Endothelial cell (in vitro differentiated cells): ENCODE measurements at regions not wholly inside any gene's neighbourhood (a gene's known extent, or its start where the extent isn't known, plus 50 kb on each side); places are given as distances from the start of the nearest gene placed in this dataset.

Experiments used
- DNase-seq: peaks from one replicate; pipeline ENCODE4 v3.0.0; 2021; ENCODE audit warnings: low spot score
- H3K27ac Mint-ChIP-seq: one replicate; pipeline ENCODE4 v1.8.0; 2021; ENCODE audit warnings: mixed read lengths, inconsistent platforms; ENCODE audit not compliant: unreplicated experiment
- H3K27me3 Mint-ChIP-seq: one replicate; pipeline ENCODE4 v1.8.0; 2021; ENCODE audit warnings: mild to moderate bottlenecking, moderate library complexity, mixed read lengths, inconsistent platforms; ENCODE audit not compliant: unreplicated experiment
- H3K36me3 Mint-ChIP-seq: one replicate; pipeline ENCODE4 v1.8.0; 2021; ENCODE audit warnings: mild to moderate bottlenecking, low read depth, mixed read lengths, inconsistent platforms; ENCODE audit not compliant: unreplicated experiment
- H3K4me1 Mint-ChIP-seq: one replicate; pipeline ENCODE4 v1.8.0; 2021; ENCODE audit warnings: mild to moderate bottlenecking, mixed read lengths, inconsistent platforms; ENCODE audit not compliant: unreplicated experiment
- H3K4me3 Mint-ChIP-seq: one replicate; pipeline ENCODE4 v1.8.0; 2021; ENCODE audit warnings: mild to moderate bottlenecking, mixed read lengths, inconsistent platforms; ENCODE audit not compliant: unreplicated experiment
- H3K9me3 Mint-ChIP-seq: one replicate; pipeline ENCODE4 v1.8.0; 2021; ENCODE audit warnings: mixed read lengths, inconsistent platforms; ENCODE audit not compliant: unreplicated experiment
- TF ChIP-seq, protein P1 (sequence below): fragments of 200-600 bp; sonication (generic); IDR thresholded peaks from one replicate; pipeline ENCODE4 v1.5.0; 2021; ENCODE audit warnings: antibody characterized with exemption; ENCODE audit not compliant: unreplicated experiment

DNA sequence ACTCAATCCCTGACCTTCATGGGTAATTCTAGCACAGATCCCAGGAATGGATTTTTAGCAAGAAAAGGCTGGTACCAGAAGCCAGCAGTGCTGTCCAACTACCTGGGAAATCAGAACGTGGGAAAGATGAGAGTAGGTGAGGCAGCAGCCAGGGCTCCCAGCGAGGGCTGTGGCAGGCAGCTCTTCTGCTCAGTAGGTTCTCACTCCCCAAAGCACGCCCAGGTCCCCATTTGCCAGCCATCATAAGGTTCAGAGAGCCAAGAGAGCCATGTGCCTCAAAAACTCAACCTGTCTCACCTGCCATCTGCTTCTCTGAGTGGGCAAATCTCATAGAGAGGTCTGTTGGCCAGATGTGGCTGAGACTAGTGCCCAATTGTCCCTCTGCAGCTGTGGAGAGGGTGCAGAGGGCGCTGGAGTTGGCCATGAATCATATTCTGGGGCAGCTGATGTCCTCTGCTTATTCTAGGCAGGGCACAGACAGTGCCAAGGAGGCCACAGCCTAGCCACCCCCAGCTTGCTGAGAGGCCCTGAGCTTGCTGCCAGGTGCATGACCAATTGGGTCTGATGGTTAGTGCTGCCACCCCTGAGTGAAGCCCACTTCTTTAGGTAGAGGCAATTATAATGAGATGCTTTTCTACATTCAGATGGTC is 81.7 kb upstream of the GATB start:
- Mint-ChIP-seq H3K36me3 (no peaks in the 10 kb centered on the region), H3K9me3 (no peaks in the 10 kb centered on the region), H3K4me3 (no peak overlapping the region), H3K4me1 (no peaks in the 10 kb centered on the region), H3K27ac (no peak overlapping the region), H3K27me3 (peaks cover 3% of the 10 kb centered on the region)
- TF ChIP-seq, protein P1, sequence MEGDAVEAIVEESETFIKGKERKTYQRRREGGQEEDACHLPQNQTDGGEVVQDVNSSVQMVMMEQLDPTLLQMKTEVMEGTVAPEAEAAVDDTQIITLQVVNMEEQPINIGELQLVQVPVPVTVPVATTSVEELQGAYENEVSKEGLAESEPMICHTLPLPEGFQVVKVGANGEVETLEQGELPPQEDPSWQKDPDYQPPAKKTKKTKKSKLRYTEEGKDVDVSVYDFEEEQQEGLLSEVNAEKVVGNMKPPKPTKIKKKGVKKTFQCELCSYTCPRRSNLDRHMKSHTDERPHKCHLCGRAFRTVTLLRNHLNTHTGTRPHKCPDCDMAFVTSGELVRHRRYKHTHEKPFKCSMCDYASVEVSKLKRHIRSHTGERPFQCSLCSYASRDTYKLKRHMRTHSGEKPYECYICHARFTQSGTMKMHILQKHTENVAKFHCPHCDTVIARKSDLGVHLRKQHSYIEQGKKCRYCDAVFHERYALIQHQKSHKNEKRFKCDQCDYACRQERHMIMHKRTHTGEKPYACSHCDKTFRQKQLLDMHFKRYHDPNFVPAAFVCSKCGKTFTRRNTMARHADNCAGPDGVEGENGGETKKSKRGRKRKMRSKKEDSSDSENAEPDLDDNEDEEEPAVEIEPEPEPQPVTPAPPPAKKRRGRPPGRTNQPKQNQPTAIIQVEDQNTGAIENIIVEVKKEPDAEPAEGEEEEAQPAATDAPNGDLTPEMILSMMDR: no peak
- no peak for DNase-seq

DNA sequence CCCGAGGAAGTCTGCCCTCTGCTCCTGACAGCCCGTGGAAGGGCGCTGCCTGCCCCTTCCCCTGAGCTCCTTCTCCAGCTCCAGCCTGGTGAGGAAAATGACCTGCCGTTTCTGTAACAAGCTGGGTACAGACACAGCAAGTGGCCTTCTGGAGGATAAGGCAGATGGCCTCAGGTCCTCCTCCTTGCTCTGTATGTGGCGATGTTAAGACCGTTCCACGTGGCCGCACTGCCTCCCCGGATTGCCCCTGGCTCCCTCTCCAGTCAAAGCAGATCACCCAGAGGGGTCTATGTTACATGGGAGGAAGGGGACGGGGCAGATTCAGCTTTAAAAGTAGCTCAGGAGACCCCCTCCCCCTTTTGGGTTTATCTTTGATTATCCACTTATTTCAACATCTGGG is 80.3 kb upstream of the GATB start:
- H3K27me3 Mint-ChIP-seq: peaks cover 3% of the 10 kb centered on the region
- no peak overlapping the region for H3K27ac Mint-ChIP-seq
- no peaks in the 10 kb centered on the region for H3K4me1 Mint-ChIP-seq
- H3K4me3 Mint-ChIP-seq: no peak overlapping the region
- H3K9me3 Mint-ChIP-seq: no peaks in the 10 kb centered on the region
- no peaks in the 10 kb centered on the region for H3K36me3 Mint-ChIP-seq
- TF ChIP-seq, protein P1: no peak
- no peak for DNase-seq

DNA sequence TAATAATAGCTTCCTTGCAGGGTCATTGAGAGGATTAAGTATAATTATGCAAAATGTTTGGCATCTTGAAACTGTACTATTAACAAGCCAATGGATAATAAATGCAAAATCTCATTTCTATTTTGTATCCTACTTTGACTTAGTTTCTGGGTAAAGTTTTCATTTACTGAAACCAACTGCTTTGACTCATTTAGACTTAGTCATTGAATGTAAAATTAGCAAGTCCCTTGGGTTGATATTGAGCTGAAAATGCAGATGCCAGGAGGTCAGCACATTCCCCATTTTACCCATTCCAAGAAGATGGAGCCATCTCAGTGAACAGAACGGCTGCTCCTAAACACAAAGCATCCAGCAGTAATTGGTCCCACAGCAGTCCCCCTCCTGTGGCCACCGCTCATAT is 74.7 kb upstream of the GATB start:
- TF ChIP-seq, protein P1: no peak

DNA sequence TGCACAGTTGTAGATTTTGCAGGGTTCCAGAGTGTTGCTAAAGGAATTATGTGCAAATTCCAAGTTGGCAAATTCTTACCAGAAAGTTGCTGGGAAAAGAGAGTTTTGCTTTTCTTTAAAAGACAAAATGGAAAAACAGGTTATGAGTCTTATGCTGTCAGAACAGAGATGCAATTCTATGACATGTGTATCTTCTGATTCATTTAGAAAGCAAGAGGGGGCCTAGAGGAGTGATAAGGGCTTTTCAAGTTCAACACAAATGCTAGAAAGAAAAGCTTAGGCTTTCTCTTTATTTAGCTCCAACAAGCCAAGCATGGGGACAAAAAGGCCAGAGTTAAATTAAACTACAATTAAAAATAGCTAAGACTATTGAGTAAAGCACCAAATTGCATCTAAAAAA is 72.4 kb upstream of the GATB start:
- Mint-ChIP-seq H3K4me3 (no peak overlapping the region), H3K9me3 (no peaks in the 10 kb centered on the region), H3K27ac (no peak overlapping the region), H3K27me3 (no peaks in the 10 kb centered on the region), H3K36me3 (no peaks in the 10 kb centered on the region), H3K4me1 (no peaks in the 10 kb centered on the region)
- TF ChIP-seq, protein P1: no peak
- no peak for DNase-seq

More for the DNA sequence above, 74.7 kb upstream of the GATB start:
- no peaks in the 10 kb centered on the region for H3K4me1 Mint-ChIP-seq
- DNase-seq: no peak
- H3K4me3 Mint-ChIP-seq: no peak overlapping the region
- no peaks in the 10 kb centered on the region for H3K27me3 Mint-ChIP-seq
- no peaks in the 10 kb centered on the region for H3K9me3 Mint-ChIP-seq
- H3K27ac Mint-ChIP-seq: no peak overlapping the region
- no peaks in the 10 kb centered on the region for H3K36me3 Mint-ChIP-seq

DNA sequence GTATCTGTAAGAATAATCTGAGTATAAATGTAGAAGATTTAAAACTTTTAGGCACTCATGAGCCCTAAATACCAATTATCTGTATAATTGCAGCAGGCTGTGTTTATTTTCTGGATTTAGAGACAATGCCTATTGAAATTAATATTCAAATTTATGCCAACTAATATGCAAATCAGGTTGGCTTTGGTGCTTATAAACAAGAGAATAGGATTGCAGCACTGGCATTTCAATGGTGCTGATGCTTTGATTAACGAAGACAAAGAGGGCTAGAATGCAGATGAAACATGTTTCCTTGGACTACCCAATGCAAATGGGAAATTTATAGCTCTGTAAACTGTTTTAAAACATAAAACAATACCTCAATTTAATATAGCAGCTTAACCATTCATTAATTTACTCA is 70.7 kb upstream of the GATB start:
- Mint-ChIP-seq H3K27ac (no peak overlapping the region), H3K4me1 (no peaks in the 10 kb centered on the region), H3K9me3 (no peaks in the 10 kb centered on the region), H3K36me3 (no peaks in the 10 kb centered on the region), H3K4me3 (no peak overlapping the region), H3K27me3 (no peaks in the 10 kb centered on the region)
- TF ChIP-seq, protein P1: no peak
- DNase-seq: no peak
